ENCODE measurements at regions not wholly inside any gene's neighbourhood (a gene's known extent, or its start where the extent isn't known, plus 50 kb on each side); places are given as distances from the start of the nearest gene placed in this dataset.

DNA sequence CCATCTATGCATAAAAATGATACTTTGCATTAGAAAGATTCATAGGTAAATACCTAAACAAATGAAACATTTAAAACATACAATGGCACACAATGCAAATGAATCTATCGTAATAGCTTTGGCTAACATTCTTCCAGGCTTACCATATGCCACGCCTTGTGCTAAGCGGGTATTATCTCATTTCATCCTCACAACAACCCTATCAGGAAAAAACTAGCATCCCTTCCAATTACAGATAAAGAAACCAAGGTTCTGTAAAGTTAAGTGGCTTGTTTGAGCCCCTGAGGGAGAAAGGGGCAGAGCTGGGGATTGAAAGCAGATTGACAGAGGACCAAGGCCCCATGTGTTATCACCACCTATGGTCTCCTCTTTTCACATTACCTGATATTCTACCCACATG is 145.4 kb upstream of the ETAA1 start:
- TF ChIP-seq, protein P1, sequence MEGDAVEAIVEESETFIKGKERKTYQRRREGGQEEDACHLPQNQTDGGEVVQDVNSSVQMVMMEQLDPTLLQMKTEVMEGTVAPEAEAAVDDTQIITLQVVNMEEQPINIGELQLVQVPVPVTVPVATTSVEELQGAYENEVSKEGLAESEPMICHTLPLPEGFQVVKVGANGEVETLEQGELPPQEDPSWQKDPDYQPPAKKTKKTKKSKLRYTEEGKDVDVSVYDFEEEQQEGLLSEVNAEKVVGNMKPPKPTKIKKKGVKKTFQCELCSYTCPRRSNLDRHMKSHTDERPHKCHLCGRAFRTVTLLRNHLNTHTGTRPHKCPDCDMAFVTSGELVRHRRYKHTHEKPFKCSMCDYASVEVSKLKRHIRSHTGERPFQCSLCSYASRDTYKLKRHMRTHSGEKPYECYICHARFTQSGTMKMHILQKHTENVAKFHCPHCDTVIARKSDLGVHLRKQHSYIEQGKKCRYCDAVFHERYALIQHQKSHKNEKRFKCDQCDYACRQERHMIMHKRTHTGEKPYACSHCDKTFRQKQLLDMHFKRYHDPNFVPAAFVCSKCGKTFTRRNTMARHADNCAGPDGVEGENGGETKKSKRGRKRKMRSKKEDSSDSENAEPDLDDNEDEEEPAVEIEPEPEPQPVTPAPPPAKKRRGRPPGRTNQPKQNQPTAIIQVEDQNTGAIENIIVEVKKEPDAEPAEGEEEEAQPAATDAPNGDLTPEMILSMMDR (IDR thresholded peaks at IDR 0.05 in 2 of 3, conservative IDR thresholded peaks at IDR 0.05 in 1 of 3; ENCODE audit: control insufficient read depth in 2 of 3, extremely low read depth in 1 of 3, insufficient read depth in 1 of 3, low read depth in 3 of 3, low read length in 3 of 3) = no peak
- no peak for TF ChIP-seq POLR2AphosphoS2 (IDR thresholded peaks at IDR 0.05; ENCODE audit: low read depth, low read length)
- TF ChIP-seq, protein P2, sequence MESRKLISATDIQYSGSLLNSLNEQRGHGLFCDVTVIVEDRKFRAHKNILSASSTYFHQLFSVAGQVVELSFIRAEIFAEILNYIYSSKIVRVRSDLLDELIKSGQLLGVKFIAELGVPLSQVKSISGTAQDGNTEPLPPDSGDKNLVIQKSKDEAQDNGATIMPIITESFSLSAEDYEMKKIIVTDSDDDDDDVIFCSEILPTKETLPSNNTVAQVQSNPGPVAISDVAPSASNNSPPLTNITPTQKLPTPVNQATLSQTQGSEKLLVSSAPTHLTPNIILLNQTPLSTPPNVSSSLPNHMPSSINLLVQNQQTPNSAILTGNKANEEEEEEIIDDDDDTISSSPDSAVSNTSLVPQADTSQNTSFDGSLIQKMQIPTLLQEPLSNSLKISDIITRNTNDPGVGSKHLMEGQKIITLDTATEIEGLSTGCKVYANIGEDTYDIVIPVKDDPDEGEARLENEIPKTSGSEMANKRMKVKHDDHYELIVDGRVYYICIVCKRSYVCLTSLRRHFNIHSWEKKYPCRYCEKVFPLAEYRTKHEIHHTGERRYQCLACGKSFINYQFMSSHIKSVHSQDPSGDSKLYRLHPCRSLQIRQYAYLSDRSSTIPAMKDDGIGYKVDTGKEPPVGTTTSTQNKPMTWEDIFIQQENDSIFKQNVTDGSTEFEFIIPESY (IDR thresholded peaks at IDR 0.05) = no peak
- TF ChIP-seq NR2C2 (IDR thresholded peaks at IDR 0.05; ENCODE audit: borderline replicate concordance, control insufficient read depth, insufficient read length, low read depth) = no peak
- TF ChIP-seq, protein P3, sequence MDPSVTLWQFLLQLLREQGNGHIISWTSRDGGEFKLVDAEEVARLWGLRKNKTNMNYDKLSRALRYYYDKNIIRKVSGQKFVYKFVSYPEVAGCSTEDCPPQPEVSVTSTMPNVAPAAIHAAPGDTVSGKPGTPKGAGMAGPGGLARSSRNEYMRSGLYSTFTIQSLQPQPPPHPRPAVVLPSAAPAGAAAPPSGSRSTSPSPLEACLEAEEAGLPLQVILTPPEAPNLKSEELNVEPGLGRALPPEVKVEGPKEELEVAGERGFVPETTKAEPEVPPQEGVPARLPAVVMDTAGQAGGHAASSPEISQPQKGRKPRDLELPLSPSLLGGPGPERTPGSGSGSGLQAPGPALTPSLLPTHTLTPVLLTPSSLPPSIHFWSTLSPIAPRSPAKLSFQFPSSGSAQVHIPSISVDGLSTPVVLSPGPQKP (IDR thresholded peaks at IDR 0.05; ENCODE audit: low read depth, low read length) = no peak
- no peak for TF ChIP-seq RAD51 (IDR thresholded peaks at IDR 0.05)

Measured in GM12878 (cell line).